GM12891 (cell line): ENCODE measurements at regions not wholly inside any gene's neighbourhood (a gene's known extent, or its start where the extent isn't known, plus 50 kb on each side); places are given as distances from the start of the nearest gene placed in this dataset.

Source experiments
- POLR2A ChIP-seq: IDR thresholded peaks from 2 replicates; pipeline ENCODE4 v1.6.1; 2011; ENCODE audit warnings: low read depth, low read length, control low read depth
- POLR2AphosphoS5 ChIP-seq: IDR thresholded peaks from 2 replicates; pipeline ENCODE4 v1.6.1; 2011; ENCODE audit warnings: low read depth, low read length, control low read depth
- POU2F2 ChIP-seq: IDR thresholded peaks from 2 replicates; pipeline ENCODE4 v1.6.1; 2011; ENCODE audit warnings: low read depth, mild to moderate bottlenecking, control low read depth, low read length, moderate library complexity
- SPI1 ChIP-seq: IDR thresholded peaks from 2 replicates; pipeline ENCODE4 v1.6.1; 2011; ENCODE audit warnings: low read depth, low read length, control low read depth
- TAF1 ChIP-seq: IDR thresholded peaks from 2 replicates; pipeline ENCODE4 v1.6.1; 2011; ENCODE audit warnings: low read depth, low read length, control low read depth

DNA sequence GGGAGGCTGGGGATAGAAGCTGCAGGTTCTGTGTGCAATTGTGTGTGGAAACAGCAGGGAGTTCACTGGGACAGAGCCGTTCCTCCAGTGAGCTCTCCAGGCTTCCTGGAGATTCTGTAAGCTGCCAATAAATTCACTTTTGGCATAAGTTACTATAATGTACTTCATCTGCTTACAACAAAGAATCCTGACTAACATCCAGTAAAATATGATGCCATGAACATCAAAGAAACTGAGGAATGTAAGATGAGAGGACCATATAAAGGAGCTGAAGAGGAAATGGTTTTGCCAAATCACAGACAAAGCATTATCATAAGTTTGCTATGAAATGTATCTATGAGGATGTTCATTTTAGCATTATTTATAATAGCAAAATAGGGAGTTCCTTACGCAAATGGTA, 175.3 kb downstream of the KCNE4 start:
- no peak for TF ChIP-seq TAF1
- TF ChIP-seq POLR2A: no peak
- no peak for TF ChIP-seq POLR2AphosphoS5
- TF ChIP-seq SPI1: no peak
- no peak for TF ChIP-seq POU2F2
